Spleen (tissue), 7 donors: ENCODE measurements at regions not wholly inside any gene's neighbourhood (a gene's known extent, or its start where the extent isn't known, plus 50 kb on each side); places are given as distances from the start of the nearest gene placed in this dataset.

Experiments used
- POLR2A ChIP-seq, 3 donors: fragments of 450-650 bp; IDR thresholded peaks; one replicate each; pipeline ENCODE4 v1.5.1; 2017; ENCODE audit warnings: antibody characterized with exemption in 3 of 3, mild to moderate bottlenecking in 1 of 3
- POLR2AphosphoS5 ChIP-seq, 3 donors: sonication (generic); formaldehyde crosslinking; IDR thresholded peaks; one replicate each; pipeline ENCODE4 v1.5.1; 2017; ENCODE audit warnings: antibody characterized with exemption in 3 of 3
- TF ChIP-seq, protein P1 (sequence below), 11 experiments: fragments of 200-600 bp in 7 of 11; fragments of 450-650 bp in 4 of 11; sonication (generic) in 4 of 11; IDR thresholded peaks in 8 of 11; conservative IDR thresholded peaks in 3 of 11; 1 replicate in 7 of 11; 2 replicates in 4 of 11; pipeline versions ENCODE4 v1.4.0 to v1.8.0; 2016 to 2021; ENCODE audit warnings: antibody characterized with exemption in 11 of 11, inconsistent platforms in 4 of 11, mild to moderate bottlenecking in 1 of 11
- donor health status: DM: no; HTN: no; CAD: no; lungs with moderate emphysema.
- donor health status: DM: no; HTN: no; CAD: no.
- donor health status: DM: no; HTN: no; CAD: no.

DNA sequence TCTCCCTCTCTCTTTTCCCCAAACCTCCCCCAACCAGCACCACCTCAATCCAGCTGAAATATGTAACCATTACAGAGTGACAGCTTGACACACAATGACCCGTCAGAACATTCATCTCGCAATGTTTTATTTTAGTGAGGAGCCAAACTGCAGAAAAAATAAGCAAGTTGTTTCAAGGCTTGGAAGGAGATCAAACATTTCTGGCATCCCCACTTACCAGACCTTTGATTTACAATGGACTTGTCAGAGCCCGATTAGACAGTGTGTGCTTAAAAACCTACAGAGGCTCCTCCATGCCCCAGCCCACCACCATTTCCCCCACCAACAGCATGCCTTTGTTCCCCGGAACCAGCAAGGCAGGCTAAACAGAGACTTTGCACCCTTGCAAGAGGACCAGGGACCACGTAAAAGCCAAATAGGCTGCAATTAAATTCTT, 382.8 kb upstream of the ZNF507 start:
- TF ChIP-seq, protein P1, sequence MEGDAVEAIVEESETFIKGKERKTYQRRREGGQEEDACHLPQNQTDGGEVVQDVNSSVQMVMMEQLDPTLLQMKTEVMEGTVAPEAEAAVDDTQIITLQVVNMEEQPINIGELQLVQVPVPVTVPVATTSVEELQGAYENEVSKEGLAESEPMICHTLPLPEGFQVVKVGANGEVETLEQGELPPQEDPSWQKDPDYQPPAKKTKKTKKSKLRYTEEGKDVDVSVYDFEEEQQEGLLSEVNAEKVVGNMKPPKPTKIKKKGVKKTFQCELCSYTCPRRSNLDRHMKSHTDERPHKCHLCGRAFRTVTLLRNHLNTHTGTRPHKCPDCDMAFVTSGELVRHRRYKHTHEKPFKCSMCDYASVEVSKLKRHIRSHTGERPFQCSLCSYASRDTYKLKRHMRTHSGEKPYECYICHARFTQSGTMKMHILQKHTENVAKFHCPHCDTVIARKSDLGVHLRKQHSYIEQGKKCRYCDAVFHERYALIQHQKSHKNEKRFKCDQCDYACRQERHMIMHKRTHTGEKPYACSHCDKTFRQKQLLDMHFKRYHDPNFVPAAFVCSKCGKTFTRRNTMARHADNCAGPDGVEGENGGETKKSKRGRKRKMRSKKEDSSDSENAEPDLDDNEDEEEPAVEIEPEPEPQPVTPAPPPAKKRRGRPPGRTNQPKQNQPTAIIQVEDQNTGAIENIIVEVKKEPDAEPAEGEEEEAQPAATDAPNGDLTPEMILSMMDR (IDR thresholded peaks at IDR 0.05 in 8 of 11, conservative IDR thresholded peaks at IDR 0.05 in 3 of 11) = no peak
- peak in 1 of 3 donors; percentile 68 for TF ChIP-seq POLR2AphosphoS5 (IDR thresholded peaks at IDR 0.05)
- no peak for TF ChIP-seq POLR2A (IDR thresholded peaks at IDR 0.05)
